Stimulated activated CD8-positive, alpha-beta memory T cell treated with anti-CD3 and anti-CD28 coated beads, Interleukin-12 subunit alpha, Interleukin-12 subunit beta, amount 100 ng/mL, for 4 hours (primary cell): ENCODE measurements at regions not wholly inside any gene's neighbourhood (a gene's known extent, or its start where the extent isn't known, plus 50 kb on each side); places are given as distances from the start of the nearest gene placed in this dataset.

Experiments
- DNase-seq: peaks from one replicate; pipeline ENCODE4 v3.0.0-alpha.2; 2020; ENCODE audit warnings: low read depth

GRCh38 chr20:60903325-60903971 lies 348.6 kb upstream of the CDH4 start:
- DNase-seq: no peak

GRCh38 chr20:60904730-60905129 lies 347.3 kb upstream of the CDH4 start:
- DNase-seq: no peak

- DNase-seq: no peak
Measured at GRCh38 chr20:60905919-60906318, 346.1 kb upstream of the CDH4 start.

DNA sequence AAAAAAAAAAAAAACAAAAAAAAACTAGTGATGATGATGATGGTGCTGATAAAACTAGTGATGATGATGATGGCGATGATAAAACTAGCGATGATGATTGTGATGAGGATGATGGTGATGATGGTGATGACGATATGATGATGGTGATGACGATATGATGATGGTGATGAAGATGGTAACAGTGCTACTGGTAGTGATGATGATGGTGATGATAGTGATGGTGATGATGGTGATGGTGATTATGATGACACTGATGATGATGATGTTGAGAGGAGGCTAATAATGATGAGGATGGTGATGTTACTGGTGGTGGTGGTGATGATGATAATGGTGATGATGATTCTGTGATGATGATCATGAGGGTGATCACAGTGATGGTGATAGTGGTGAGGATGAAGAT lies 345.5 kb upstream of the CDH4 start:
- DNase-seq: no peak

- DNase-seq: no peak
Measured at GRCh38 chr20:60913298-60913697, 338.8 kb upstream of the CDH4 start.

DNA sequence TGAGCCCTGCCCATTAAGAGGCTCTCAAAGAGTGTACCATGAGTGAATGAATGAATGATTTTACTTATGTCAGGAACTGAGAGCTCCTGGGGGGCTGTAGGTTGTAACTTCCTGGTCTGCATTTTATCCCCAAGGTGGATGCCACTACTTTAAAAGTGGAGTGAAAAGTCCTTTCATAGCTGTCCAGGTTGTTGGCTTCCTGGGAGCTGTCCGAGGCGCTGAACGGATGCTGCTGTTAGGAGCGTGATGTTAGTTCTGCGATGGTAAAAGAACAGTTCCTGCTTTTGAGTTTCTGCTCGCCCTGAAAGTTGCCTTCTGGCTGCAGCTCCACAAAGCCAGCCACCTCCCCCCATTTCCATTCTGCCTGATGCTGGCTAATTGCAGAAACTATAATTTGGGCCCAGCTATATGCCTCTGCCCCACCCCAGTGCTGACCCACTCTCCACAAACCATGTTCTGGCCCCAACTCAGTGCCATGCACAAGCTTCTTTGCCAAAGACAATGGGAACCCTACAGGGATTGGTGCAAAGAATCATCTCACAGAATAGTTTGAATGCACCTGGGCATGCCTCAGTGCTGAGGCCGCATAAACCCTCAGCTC lies 330.9 kb upstream of the CDH4 start:
- DNase-seq: no peak

- DNase-seq: no peak
Measured at GRCh38 chr20:60926831-60927230, 325.2 kb upstream of the CDH4 start.

- DNase-seq: no peak
Measured at GRCh38 chr20:60928341-60928740, 323.7 kb upstream of the CDH4 start.

DNA sequence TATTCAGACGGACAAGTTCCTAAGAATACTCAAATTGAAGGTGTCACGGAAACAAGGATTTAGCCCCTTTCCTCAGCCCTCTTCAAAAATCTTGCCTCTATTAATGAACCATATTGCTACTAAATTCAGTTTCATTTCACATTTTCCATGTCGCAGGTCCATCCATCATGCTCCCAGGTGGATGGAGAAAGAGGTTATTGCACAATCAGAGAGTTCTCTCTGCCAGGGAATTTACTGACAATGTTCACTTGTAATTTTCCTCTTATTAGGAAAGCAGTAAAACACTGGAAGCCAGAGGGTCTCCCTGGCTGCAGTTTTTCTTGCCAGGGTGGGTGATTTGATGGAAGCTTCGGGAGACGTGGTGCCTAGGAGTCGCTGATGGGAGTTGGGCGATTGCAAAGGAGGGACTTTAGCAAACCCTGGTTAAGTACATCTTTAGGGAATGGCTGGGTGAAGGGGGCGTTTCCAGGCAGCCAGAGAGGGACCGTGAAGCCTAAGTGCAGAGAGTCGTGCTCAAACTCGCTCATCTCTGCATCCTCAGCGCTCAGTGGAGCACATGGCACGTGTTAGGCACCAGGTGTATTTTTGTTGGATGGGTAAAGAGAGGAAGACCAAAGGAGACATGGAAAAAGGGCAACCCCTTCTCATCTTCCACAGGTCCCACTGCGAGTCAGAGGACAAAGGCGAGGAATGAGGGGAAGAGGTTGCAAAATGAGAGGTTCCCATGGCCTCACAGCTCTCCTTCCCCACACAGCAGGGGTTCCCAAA lies 321.9 kb upstream of the CDH4 start:
- no peak for DNase-seq

GRCh38 chr20:60931696-60932095 lies 320.4 kb upstream of the CDH4 start:
- DNase-seq: no peak

- DNase-seq: no peak
Measured at GRCh38 chr20:60934724-60935123, 317.3 kb upstream of the CDH4 start.

DNA sequence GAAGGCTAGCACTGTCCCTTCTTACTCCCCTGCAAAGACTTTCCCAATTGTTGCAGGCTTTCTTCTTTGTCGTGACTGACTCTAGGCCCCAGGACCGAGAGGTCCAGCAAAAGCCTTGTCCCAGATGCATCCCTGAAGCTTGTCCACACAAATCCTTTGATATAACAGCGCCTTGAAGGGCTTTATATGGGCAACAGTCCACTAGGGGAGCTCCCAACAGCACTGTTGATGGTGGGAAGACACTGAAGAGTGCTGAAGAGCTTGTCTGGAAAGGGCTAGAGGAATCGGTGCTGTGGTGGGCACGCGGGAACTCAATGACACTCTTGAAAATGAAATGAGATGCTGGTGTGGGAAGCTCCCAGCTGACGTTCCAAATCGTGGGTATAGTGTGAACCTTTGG lies 316.1 kb upstream of the CDH4 start:
- no peak for DNase-seq

- DNase-seq: no peak
Measured at GRCh38 chr20:60937585-60937984, 314.5 kb upstream of the CDH4 start.

DNA sequence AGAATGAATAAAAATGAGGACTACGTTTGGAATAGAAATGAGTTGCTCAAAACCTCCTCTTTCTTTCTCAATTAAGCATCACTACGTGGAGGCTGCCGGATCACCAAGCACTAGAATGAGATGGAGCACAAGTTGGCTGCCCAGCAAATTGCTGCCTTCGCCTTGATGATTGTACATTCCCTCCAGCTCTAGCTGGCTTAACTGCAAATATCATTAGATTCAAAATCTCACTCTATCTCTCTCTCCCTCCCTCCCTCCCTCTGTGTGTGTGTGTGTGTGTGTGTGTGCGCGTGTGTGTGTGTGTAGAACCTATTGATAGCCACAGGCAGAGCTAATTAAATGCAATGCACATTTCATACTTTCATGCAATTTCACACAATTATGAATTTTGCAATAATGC lies 310.7 kb upstream of the CDH4 start:
- no peak for DNase-seq

GRCh38 chr20:60947819-60948218 lies 304.2 kb upstream of the CDH4 start:
- no peak for DNase-seq

- no peak for DNase-seq
Measured at GRCh38 chr20:60948224-60948623, 303.8 kb upstream of the CDH4 start.

GRCh38 chr20:60950561-60950960 lies 301.5 kb upstream of the CDH4 start:
- no peak for DNase-seq

GRCh38 chr20:60950974-60951373 lies 301.1 kb upstream of the CDH4 start:
- no peak for DNase-seq

GRCh38 chr20:60952861-60953260 lies 299.2 kb upstream of the CDH4 start:
- DNase-seq: no peak

DNA sequence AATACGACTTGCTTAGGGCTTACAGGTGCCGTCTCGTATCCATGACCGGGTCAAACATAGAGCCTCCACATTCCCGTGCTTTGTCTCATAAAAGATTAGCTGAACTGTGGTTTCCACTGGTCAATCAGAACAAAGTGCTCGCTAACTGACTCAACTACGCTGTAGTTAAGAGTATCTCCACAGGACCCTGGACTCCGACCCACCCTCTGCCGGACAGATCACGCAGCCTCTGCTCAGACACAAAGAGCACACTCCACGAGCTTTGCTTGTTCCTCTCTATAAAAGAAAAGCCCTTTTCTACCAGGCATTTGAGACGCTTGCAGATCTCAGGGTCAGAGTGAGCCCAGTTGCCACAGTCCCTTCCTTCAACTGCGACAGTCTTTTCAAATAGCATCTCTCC lies 298.7 kb upstream of the CDH4 start:
- DNase-seq: no peak

DNA sequence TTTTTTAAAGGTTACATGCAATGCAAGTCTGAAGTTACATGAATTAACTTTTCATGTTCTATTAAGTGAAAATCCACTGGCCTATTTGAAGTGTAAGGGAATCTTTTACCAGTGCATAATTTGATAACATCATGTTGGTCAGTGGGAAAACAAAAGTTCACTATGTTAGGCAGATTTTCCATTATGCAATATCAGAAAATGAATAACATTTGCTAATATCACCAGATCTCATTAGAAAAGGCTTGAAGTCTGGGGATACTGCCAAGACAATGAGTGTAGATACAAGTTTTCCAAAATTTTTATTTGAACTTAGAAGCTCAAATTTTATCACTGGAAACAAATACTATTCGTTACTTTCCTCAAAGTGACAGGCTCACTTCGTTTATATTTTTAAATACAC lies 296.4 kb upstream of the CDH4 start:
- no peak for DNase-seq

- no peak for DNase-seq
Measured at GRCh38 chr20:60956194-60956593, 295.9 kb upstream of the CDH4 start.

DNA sequence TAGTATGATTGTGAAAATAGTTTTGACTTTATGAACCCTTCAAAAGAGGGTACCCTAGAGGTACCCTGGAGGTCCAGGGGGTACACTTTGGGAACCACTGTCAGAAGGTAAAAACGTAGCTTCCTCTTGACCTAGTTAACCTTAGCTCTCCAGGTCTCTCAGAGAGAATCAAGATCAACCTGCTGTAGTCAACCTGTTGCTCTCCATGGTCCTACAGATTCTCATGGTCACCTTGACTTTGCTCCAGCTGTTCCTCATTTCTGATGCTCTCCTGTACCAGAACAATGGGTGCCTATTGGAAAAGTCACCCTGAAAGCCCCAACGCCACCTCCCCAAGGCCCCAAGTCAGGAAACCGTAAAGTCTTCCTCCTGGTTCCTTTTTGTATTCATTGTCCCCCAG lies 294.4 kb upstream of the CDH4 start:
- no peak for DNase-seq

GRCh38 chr20:60959971-60960370 lies 292.1 kb upstream of the CDH4 start:
- DNase-seq: no peak
